ELR (cell line): ENCODE measurements at regions not wholly inside any gene's neighbourhood (a gene's known extent, or its start where the extent isn't known, plus 50 kb on each side); places are given as distances from the start of the nearest gene placed in this dataset.
"Not testable (repeated sequence)": the region's sequence is repeated elsewhere in the genome, so short reads cannot be mapped to it uniquely, and the experiment has no call there.

Experiments used
- DNase-seq: peaks from one replicate; pipeline ENCODE4 v3.0.0-alpha.2; 2015; ENCODE audit warnings: low read depth

- DNase-seq = not testable (repeated sequence)
Measured at GRCh38 chr14:106323970-106324369, 797.6 kb downstream of the TMEM121 start.

DNA sequence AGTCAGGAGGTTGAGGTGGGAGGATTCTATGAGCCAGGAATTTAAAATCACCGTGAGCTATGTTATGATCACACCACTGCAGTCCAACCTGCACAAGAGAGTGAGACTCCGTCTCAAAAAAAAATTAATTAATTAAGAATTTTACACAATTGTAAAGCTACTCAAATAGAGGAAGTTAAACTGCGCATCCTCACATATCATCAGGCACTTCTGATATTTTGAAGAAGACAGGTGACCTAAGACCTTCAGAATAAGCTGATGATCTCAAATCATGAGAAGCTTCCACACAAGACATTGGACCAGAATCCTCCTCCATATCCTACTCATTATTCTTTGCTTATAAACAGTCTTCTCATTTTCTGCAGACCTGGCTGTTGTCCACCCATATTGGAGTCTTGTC lies 800.9 kb downstream of the TMEM121 start:
- no peak for DNase-seq

DNA sequence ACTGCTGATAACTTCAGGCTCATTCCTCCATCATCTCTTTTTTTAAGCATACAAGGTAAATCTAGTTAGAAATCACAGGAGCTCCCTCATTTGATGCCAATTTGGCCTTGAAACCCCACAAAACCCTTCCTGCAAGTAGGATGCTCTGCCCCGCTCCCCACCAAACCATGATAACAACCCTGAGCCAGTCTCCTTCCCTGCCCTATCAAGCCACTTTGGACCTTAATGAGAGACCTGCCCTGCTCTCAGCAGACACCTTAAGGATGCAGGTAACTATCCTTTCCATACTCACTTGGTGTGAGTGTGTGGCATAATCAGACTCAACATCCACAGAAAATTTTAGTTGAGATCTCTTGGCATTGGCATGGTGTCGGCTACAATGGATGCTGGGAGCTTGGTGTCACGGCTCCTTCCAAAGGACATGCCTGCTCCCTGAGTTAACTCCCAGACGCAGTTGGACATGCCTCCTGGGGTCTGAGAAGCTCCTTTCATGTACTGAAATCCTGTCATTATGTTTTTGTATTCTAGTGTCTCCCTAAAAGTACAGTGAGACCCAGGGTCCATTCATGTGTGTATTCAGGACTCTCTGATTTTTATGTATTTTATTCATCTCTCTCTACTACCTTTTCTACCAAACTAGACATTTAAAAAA lies 801.4 kb downstream of the TMEM121 start:
- not testable (repeated sequence) for DNase-seq

GRCh38 chr14:106329243-106329642 lies 802.9 kb downstream of the TMEM121 start:
- DNase-seq = not testable (repeated sequence)

GRCh38 chr14:106329987-106330774 lies 803.8 kb downstream of the TMEM121 start:
- DNase-seq = not testable (repeated sequence)

GRCh38 chr14:106334428-106335109 lies 808.2 kb downstream of the TMEM121 start:
- DNase-seq = not testable (repeated sequence)

GRCh38 chr14:106335110-106335429 lies 808.7 kb downstream of the TMEM121 start:
- DNase-seq = not testable (repeated sequence)

GRCh38 chr14:106338775-106339174 lies 812.4 kb downstream of the TMEM121 start:
- not testable (repeated sequence) for DNase-seq

DNA sequence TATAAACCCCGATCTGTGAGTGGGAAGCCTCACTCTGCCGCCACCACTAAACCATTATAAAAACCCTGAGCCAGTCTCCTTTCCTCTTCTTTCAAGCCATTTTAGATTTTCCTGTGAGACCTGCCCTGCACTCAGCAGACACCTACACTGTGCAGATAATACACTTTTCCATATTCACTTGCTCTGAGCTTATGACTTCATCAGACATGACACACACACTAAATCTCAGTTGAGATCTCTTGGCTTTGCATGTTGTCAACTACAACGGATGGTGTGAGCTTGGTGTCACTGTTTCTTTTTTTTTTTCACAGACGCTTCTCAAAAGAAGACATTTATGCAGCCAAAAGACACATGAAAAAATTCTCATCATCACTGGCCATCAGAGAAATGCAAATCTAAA lies 814.3 kb downstream of the TMEM121 start:
- DNase-seq = not testable (repeated sequence)

GRCh38 chr14:106341161-106341560 lies 814.8 kb downstream of the TMEM121 start:
- DNase-seq = not testable (repeated sequence)

GRCh38 chr14:106343626-106344025 lies 817.2 kb downstream of the TMEM121 start:
- DNase-seq = no peak

GRCh38 chr14:106344065-106344614 lies 817.8 kb downstream of the TMEM121 start:
- not testable (repeated sequence) for DNase-seq

DNA sequence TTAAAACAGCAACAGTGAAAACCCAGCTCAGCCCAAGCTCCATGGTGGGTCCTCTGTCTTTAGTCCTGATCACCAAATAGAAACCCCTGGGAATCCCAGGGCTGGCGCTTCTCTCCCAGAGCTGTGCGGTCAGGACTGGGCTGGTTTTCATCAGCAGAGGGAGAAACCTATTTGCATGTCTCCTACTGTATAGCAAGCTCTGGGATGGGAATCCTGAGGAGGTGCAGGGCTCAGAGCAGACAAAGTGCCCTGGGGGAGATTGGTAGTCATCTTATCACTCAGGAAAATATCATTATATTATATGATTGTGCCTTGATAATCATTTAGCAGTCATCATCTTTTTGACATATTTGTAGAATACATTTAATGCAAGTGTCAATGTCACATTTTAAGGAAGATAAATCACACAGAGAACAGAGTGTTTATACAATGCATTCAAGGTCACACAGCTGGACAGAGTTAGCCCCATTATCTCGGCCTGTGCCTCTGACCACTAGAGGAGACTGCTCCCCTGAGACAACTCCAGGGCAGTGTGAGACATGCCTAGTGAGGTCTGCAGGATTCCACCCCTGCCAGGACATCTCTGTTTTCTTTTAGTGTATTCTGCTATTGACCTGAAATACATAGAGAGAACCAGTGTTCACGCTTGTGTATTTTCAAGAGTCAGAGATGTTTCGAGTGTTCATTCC lies 818.6 kb downstream of the TMEM121 start:
- DNase-seq = not testable (repeated sequence)

DNA sequence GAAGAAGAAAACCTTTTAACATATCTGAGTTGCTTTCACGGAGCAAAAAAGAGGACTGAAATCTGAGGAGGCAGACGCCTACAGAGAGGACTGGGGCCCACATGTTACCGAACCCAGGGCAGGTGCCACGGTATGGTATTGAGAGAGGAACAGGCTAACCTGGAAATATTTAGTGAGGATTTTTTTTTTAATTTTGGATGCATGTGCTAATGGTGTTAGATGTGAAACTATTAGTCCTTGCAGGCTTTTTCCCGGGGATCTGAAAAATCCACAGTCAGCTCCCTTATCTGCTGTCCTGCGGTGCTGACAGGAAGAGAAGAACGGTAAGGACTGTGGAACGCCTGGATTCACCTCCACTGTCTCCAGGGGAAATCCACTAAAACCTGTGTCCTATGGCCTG lies 819.7 kb downstream of the TMEM121 start:
- DNase-seq = no peak

GRCh38 chr14:106346534-106347290 lies 820.3 kb downstream of the TMEM121 start:
- no peak for DNase-seq

GRCh38 chr14:106347291-106347778 lies 821.0 kb downstream of the TMEM121 start:
- DNase-seq = no peak

GRCh38 chr14:106347890-106348755 lies 821.7 kb downstream of the TMEM121 start:
- no peak for DNase-seq

GRCh38 chr14:106348873-106349540 lies 822.6 kb downstream of the TMEM121 start:
- not testable (repeated sequence) for DNase-seq

DNA sequence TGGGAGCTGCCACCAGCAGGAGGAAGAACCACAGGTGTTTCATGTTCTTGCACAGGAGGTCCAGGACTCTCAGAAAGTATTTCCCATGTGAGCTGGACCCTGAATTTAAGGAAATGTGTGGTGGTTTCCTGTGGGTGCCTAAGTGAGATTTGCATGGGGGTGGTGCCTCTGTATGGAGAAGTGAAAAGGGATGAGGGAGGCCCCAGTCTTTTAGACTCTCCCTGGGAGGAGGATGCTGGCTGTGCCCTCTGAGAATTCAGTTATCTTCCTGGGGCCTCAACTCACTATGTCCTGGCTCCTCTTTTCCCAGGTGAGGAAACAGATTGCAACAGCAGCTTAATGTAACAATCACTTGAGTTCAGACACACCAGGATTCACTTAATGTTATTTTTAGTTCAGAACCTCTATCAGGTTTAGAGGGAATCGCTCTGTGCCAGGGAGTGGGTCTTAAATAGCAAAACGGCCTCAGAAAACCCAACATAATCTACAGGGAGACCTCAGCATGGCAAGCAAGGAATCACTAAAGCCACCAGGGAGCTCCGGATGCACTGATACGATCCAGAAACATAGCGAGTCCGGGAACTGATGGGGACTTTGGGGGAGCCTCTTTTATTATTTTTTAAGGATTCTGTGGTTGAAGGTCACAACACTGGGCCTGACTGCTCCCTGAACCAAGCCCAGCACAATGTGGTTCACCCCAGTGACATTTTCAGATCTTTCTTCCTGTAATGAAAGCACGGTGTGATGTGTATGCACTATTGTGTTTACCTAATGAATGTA lies 823.5 kb downstream of the TMEM121 start:
- DNase-seq = not testable (repeated sequence)
